Uterus (tissue), 3 donors: ENCODE measurements at regions not wholly inside any gene's neighbourhood (a gene's known extent, or its start where the extent isn't known, plus 50 kb on each side); places are given as distances from the start of the nearest gene placed in this dataset.
"Not testable (repeated sequence)": the region's sequence is repeated elsewhere in the genome, so short reads cannot be mapped to it uniquely, and the experiment has no call there.

Experiments used
- DNase-seq, 2 donors: peaks; one replicate each; pipeline ENCODE4 v3.0.0-alpha.2; 2019 to 2020
- H3K27ac ChIP-seq, 2 donors: fragments of 200-600 bp; sonication (generic); 1 replicate in 1 of 2; 2 replicates in 1 of 2; pipeline ENCODE4 v1.5.1; 2016 to 2018
- H3K27me3 ChIP-seq, 2 donors: fragments of 200-600 bp; sonication (generic); one replicate each; pipeline ENCODE4 v1.5.1; 2018 to 2019; ENCODE audit warnings: control low read depth in 1 of 2
- H3K36me3 ChIP-seq, 2 donors: fragments of 200-600 bp; sonication (generic); one replicate each; pipeline ENCODE4 v1.5.1; 2019; ENCODE audit warnings: control low read depth in 1 of 2
- H3K4me1 ChIP-seq, 2 donors: fragments of 200-600 bp; sonication (generic); one replicate each; pipeline ENCODE4 v1.5.1; 2018 to 2019; ENCODE audit warnings: control low read depth in 1 of 2
- H3K4me3 ChIP-seq, 2 donors: fragments of 200-600 bp; sonication (generic); 1 replicate in 1 of 2; 2 replicates in 1 of 2; pipeline ENCODE4 v1.5.1; 2018 to 2019; ENCODE audit warnings: mild to moderate bottlenecking in 1 of 2
- H3K9me3 ChIP-seq, 2 donors: fragments of 200-600 bp; sonication (generic); one replicate each; pipeline ENCODE4 v1.5.1; 2019; ENCODE audit warnings: control low read depth in 1 of 2
- CTCF ChIP-seq, 4 experiments: fragments of 200-600 bp in 2 of 4; fragments of 450-650 bp in 2 of 4; sonication (generic) in 2 of 4; IDR thresholded peaks; one replicate each; pipeline ENCODE4 v1.5.1; 2016 to 2019; ENCODE audit warnings: antibody characterized with exemption in 4 of 4, mild to moderate bottlenecking in 2 of 4, moderate library complexity in 1 of 4
- POLR2A ChIP-seq, 2 donors: fragments of 450-650 bp; IDR thresholded peaks; one replicate each; pipeline ENCODE4 v1.6.1; 2016; ENCODE audit warnings: antibody characterized with exemption in 2 of 2, mild to moderate bottlenecking in 1 of 2, moderate library complexity in 1 of 2
- intact Hi-C: fragments of 100-400 bp; cut with DNase I; formaldehyde crosslinking; loops from one replicate; pipeline ENCODE4 v1.15.1; 2023; ENCODE audit warnings: low total_unique reads
- donor health status: DM: yes; HTN: yes; CAD: no.

- Histone ChIP-seq H3K27ac (no peak overlapping the region), H3K9me3 (no peaks in the 10 kb centered on the region)
These were observed 78.1 kb upstream of the EZR start for GRCh38 chr6:158897236-158897635.

GRCh38 chr6:158895661-158896060 is 76.5 kb upstream of the EZR start:
- Histone ChIP-seq H3K27ac (no peak overlapping the region), H3K9me3 (no peaks in the 10 kb centered on the region), H3K27me3 (no peaks in the 10 kb centered on the region), H3K36me3 (no peaks in the 10 kb centered on the region), H3K4me1 (no peaks in the 10 kb centered on the region), H3K4me3 (no peak overlapping the region)
- TF ChIP-seq CTCF (IDR thresholded peaks at IDR 0.05) (no peak), POLR2A (IDR thresholded peaks at IDR 0.05) (no peak)
- DNase-seq, result no peak
- intact Hi-C loops, result no loop called here

More at GRCh38 chr6:158897236-158897635, 78.1 kb upstream of the EZR start:
- Histone ChIP-seq H3K36me3 (no peaks in the 10 kb centered on the region), H3K27me3 (no peaks in the 10 kb centered on the region), H3K4me1 (no peaks in the 10 kb centered on the region), H3K4me3 (no peak overlapping the region)
- no peak for DNase-seq
- TF ChIP-seq CTCF (IDR thresholded peaks at IDR 0.05) (no peak), POLR2A (IDR thresholded peaks at IDR 0.05) (no peak)
- intact Hi-C loops, result no loop called here

GRCh38 chr6:158894193-158894592 is 75.0 kb upstream of the EZR start:
- Histone ChIP-seq H3K27ac (no peak overlapping the region), H3K4me3 (no peak overlapping the region), H3K36me3 (no peaks in the 10 kb centered on the region), H3K27me3 (no peaks in the 10 kb centered on the region), H3K4me1 (no peaks in the 10 kb centered on the region), H3K9me3 (no peaks in the 10 kb centered on the region)
- TF ChIP-seq POLR2A (IDR thresholded peaks at IDR 0.05) (no peak), CTCF (IDR thresholded peaks at IDR 0.05) (no peak)
- intact Hi-C loops, result no loop called here
- DNase-seq, result no peak

- intact Hi-C loops, result no loop called here
- DNase-seq, result no peak
These were observed 73.1 kb upstream of the EZR start for GRCh38 chr6:158892266-158892665.

GRCh38 chr6:158891560-158891959 is 72.4 kb upstream of the EZR start:
- H3K9me3 ChIP-seq, H3K27me3 ChIP-seq, H3K4me3 ChIP-seq, H3K36me3 ChIP-seq, H3K4me1 ChIP-seq, DNase-seq, H3K27ac ChIP-seq, intact Hi-C loops: not testable (repeated sequence)

More at GRCh38 chr6:158892266-158892665, 73.1 kb upstream of the EZR start:
- TF ChIP-seq CTCF (IDR thresholded peaks at IDR 0.05) (no peak), POLR2A (IDR thresholded peaks at IDR 0.05) (no peak)
- H3K9me3 ChIP-seq, result no peaks in the 10 kb centered on the region
- no peaks in the 10 kb centered on the region for H3K36me3 ChIP-seq
- no peaks in the 10 kb centered on the region for H3K27me3 ChIP-seq
- H3K27ac ChIP-seq, result no peak overlapping the region
- no peaks in the 10 kb centered on the region for H3K4me1 ChIP-seq
- no peak overlapping the region for H3K4me3 ChIP-seq

GRCh38 chr6:158888171-158888570 is 69.0 kb upstream of the EZR start:
- H3K9me3 ChIP-seq, intact Hi-C loops, H3K27ac ChIP-seq, H3K4me1 ChIP-seq, H3K27me3 ChIP-seq, H3K4me3 ChIP-seq, H3K36me3 ChIP-seq, DNase-seq: not testable (repeated sequence)

GRCh38 chr6:158886346-158886977 is 67.3 kb upstream of the EZR start:
- H3K27me3 ChIP-seq, H3K36me3 ChIP-seq, H3K4me3 ChIP-seq, H3K9me3 ChIP-seq, H3K27ac ChIP-seq, H3K4me1 ChIP-seq, DNase-seq, intact Hi-C loops: not testable (repeated sequence)

- H3K27ac ChIP-seq, H3K9me3 ChIP-seq, H3K4me3 ChIP-seq, intact Hi-C loops, H3K36me3 ChIP-seq, H3K4me1 ChIP-seq, H3K27me3 ChIP-seq, DNase-seq: not testable (repeated sequence)
These were observed 62.7 kb upstream of the EZR start for GRCh38 chr6:158881884-158882283.

GRCh38 chr6:158881276-158881675 is 62.1 kb upstream of the EZR start:
- H3K27me3 ChIP-seq, H3K4me1 ChIP-seq, H3K9me3 ChIP-seq, H3K36me3 ChIP-seq, H3K4me3 ChIP-seq, H3K27ac ChIP-seq, intact Hi-C loops, DNase-seq: not testable (repeated sequence)
